Vagina (tissue), 2 donors: ENCODE measurements at regions not wholly inside any gene's neighbourhood (a gene's known extent, or its start where the extent isn't known, plus 50 kb on each side); places are given as distances from the start of the nearest gene placed in this dataset.

Source experiments
- DNase-seq, 2 donors: peaks; one replicate each; pipeline ENCODE4 v3.0.0-alpha.2; 2017; ENCODE audit errors: extremely low spot score in 2 of 2
- H3K27ac ChIP-seq: fragments of 200-600 bp; sonication (generic); one replicate; pipeline ENCODE4 v1.5.1; 2019
- H3K27me3 ChIP-seq: fragments of 200-600 bp; sonication (generic); one replicate; pipeline ENCODE4 v1.5.1; 2019
- H3K36me3 ChIP-seq, 2 donors: fragments of 200-600 bp; sonication (generic); one replicate each; pipeline ENCODE4 v1.5.1; 2017 to 2019
- H3K4me1 ChIP-seq: fragments of 200-600 bp; sonication (generic); one replicate; pipeline ENCODE4 v1.5.1; 2019
- H3K4me3 ChIP-seq, 2 donors: fragments of 200-600 bp; sonication (generic); 1 replicate in 1 of 2; 2 replicates in 1 of 2; pipeline ENCODE4 v1.5.1; 2016 to 2019
- H3K9me3 ChIP-seq: fragments of 200-600 bp; sonication (generic); one replicate; pipeline ENCODE4 v1.5.1; 2019
- CTCF ChIP-seq, 3 experiments: fragments of 450-650 bp in 2 of 3; fragments of 200-600 bp in 1 of 3; sonication (generic) in 1 of 3; IDR thresholded peaks; one replicate each; pipeline ENCODE4 v1.5.1; 2017 to 2019; ENCODE audit warnings: antibody characterized with exemption in 3 of 3, mild to moderate bottlenecking in 2 of 3, moderate library complexity in 2 of 3
- POLR2A ChIP-seq, 2 donors: fragments of 450-650 bp; IDR thresholded peaks; one replicate each; pipeline ENCODE4 v1.6.1; 2017; ENCODE audit warnings: antibody characterized with exemption in 2 of 2, mild to moderate bottlenecking in 2 of 2, moderate library complexity in 2 of 2
- POLR2AphosphoS5 ChIP-seq, 2 donors: sonication (generic); formaldehyde crosslinking; IDR thresholded peaks; one replicate each; pipeline ENCODE4 v1.9.0; 2017; ENCODE audit warnings: antibody characterized with exemption in 2 of 2, mild to moderate bottlenecking in 2 of 2, low read depth in 1 of 2; ENCODE audit not compliant: insufficient read depth in 1 of 2
- intact Hi-C: fragments of 100-400 bp; cut with DNase I; formaldehyde crosslinking; loops from one replicate; pipeline ENCODE4 v1.15.1; 2023

GRCh38 chr12:63276537-63277365 lies 125.8 kb upstream of the AVPR1A start:
- intact Hi-C loops: no loop called here
- no peak overlapping the region for H3K27ac ChIP-seq
- H3K9me3 ChIP-seq: no peaks in the 10 kb centered on the region
- H3K36me3 ChIP-seq: no peaks in the 10 kb centered on the region
- TF ChIP-seq POLR2A (IDR thresholded peaks at IDR 0.05): no peak
- TF ChIP-seq CTCF (IDR thresholded peaks at IDR 0.05): peak in 1 of 3 experiments; percentile 21
- no peak for DNase-seq
- no peaks in the 10 kb centered on the region for H3K27me3 ChIP-seq
- no peak overlapping the region for H3K4me3 ChIP-seq
- no peaks in the 10 kb centered on the region for H3K4me1 ChIP-seq

GRCh38 chr12:63266988-63267387 lies 116.0 kb upstream of the AVPR1A start:
- Histone ChIP-seq H3K9me3 (no peaks in the 10 kb centered on the region), H3K4me3 (no peak overlapping the region), H3K4me1 (no peaks in the 10 kb centered on the region), H3K36me3 (no peaks in the 10 kb centered on the region), H3K27me3 (no peaks in the 10 kb centered on the region), H3K27ac (no peak overlapping the region)
- no peak for DNase-seq
- TF ChIP-seq POLR2AphosphoS5 (IDR thresholded peaks at IDR 0.05; ENCODE audit: insufficient read depth in 1 of 2, low read depth in 1 of 2): no peak
- TF ChIP-seq CTCF (IDR thresholded peaks at IDR 0.05): no peak
- TF ChIP-seq POLR2A (IDR thresholded peaks at IDR 0.05): no peak
- intact Hi-C loops: no loop called here

- no peak for DNase-seq
- Histone ChIP-seq H3K27me3 (no peaks in the 10 kb centered on the region), H3K9me3 (no peaks in the 10 kb centered on the region), H3K27ac (no peak overlapping the region), H3K4me3 (no peak overlapping the region), H3K4me1 (no peaks in the 10 kb centered on the region), H3K36me3 (no peaks in the 10 kb centered on the region)
- intact Hi-C loops: no loop called here
- TF ChIP-seq POLR2A (IDR thresholded peaks at IDR 0.05) (no peak), POLR2AphosphoS5 (IDR thresholded peaks at IDR 0.05; ENCODE audit: insufficient read depth in 1 of 2, low read depth in 1 of 2) (no peak), CTCF (IDR thresholded peaks at IDR 0.05) (no peak)
Observed at GRCh38 chr12:63264629-63265028, 113.6 kb upstream of the AVPR1A start.

- H3K36me3 ChIP-seq: no peaks in the 10 kb centered on the region
- no peaks in the 10 kb centered on the region for H3K4me1 ChIP-seq
- TF ChIP-seq POLR2A (IDR thresholded peaks at IDR 0.05): no peak
- no peak for TF ChIP-seq POLR2AphosphoS5 (IDR thresholded peaks at IDR 0.05; ENCODE audit: insufficient read depth in 1 of 2, low read depth in 1 of 2)
- no peak for TF ChIP-seq CTCF (IDR thresholded peaks at IDR 0.05)
- H3K27me3 ChIP-seq: no peaks in the 10 kb centered on the region
- H3K27ac ChIP-seq: no peak overlapping the region
- no peak for DNase-seq
- intact Hi-C loops: no loop called here
- H3K9me3 ChIP-seq: no peaks in the 10 kb centered on the region
- no peak overlapping the region for H3K4me3 ChIP-seq
Observed at GRCh38 chr12:63250486-63250885, 99.5 kb upstream of the AVPR1A start.

- no peaks in the 10 kb centered on the region for H3K36me3 ChIP-seq
- no peak for DNase-seq
- H3K27ac ChIP-seq: no peak overlapping the region
- TF ChIP-seq CTCF (IDR thresholded peaks at IDR 0.05) (no peak), POLR2A (IDR thresholded peaks at IDR 0.05) (no peak), POLR2AphosphoS5 (IDR thresholded peaks at IDR 0.05; ENCODE audit: insufficient read depth in 1 of 2, low read depth in 1 of 2) (no peak)
- intact Hi-C loops: no loop called here
- H3K4me3 ChIP-seq: no peak overlapping the region
- H3K9me3 ChIP-seq: no peaks in the 10 kb centered on the region
- H3K4me1 ChIP-seq: no peaks in the 10 kb centered on the region
- H3K27me3 ChIP-seq: no peaks in the 10 kb centered on the region
Observed at GRCh38 chr12:63238892-63239291, 87.9 kb upstream of the AVPR1A start.
